B cell (primary cell): ENCODE measurements at regions not wholly inside any gene's neighbourhood (a gene's known extent, or its start where the extent isn't known, plus 50 kb on each side); places are given as distances from the start of the nearest gene placed in this dataset.

Experiments
- EZH2 ChIP-seq: IDR thresholded peaks from 2 replicates; pipeline ENCODE4 v1.6.1; 2012; ENCODE audit warnings: borderline replicate concordance, low read depth, mild to moderate bottlenecking, moderate library complexity, low read length; ENCODE audit not compliant: insufficient read depth, poor library complexity, severe bottlenecking
- TF ChIP-seq, protein P1 (sequence below): fragments of 200-600 bp; IDR thresholded peaks from one replicate; pipeline ENCODE4 v1.8.0; 2022; ENCODE audit warnings: antibody characterized with exemption, mild to moderate bottlenecking

DNA sequence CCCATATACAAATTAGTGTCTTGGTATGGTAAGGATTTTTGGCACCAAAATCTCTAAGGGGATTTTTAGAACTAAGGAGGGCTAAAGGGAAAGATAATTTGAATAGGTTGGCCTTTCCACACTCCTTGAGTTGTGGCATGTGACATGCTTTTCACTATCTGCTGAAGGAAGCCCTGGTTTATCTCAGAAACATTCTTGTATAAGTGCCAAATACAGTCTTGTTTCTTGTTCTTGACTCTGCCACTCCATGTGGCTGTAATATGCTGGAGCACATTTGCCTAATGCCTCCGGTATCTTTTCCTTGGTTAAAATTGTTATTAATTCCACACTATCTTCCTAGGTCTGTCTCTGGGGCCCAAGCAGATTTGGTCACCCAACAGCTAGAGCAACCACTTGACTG lies 457.0 kb downstream of the USP25 start:
- TF ChIP-seq, protein P1, sequence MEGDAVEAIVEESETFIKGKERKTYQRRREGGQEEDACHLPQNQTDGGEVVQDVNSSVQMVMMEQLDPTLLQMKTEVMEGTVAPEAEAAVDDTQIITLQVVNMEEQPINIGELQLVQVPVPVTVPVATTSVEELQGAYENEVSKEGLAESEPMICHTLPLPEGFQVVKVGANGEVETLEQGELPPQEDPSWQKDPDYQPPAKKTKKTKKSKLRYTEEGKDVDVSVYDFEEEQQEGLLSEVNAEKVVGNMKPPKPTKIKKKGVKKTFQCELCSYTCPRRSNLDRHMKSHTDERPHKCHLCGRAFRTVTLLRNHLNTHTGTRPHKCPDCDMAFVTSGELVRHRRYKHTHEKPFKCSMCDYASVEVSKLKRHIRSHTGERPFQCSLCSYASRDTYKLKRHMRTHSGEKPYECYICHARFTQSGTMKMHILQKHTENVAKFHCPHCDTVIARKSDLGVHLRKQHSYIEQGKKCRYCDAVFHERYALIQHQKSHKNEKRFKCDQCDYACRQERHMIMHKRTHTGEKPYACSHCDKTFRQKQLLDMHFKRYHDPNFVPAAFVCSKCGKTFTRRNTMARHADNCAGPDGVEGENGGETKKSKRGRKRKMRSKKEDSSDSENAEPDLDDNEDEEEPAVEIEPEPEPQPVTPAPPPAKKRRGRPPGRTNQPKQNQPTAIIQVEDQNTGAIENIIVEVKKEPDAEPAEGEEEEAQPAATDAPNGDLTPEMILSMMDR: no peak
- no peak for TF ChIP-seq EZH2
